BJ (cell line): ENCODE measurements at regions not wholly inside any gene's neighbourhood (a gene's known extent, or its start where the extent isn't known, plus 50 kb on each side); places are given as distances from the start of the nearest gene placed in this dataset.

ENCODE experiments used
- CTCF ChIA-PET: fragments of 350-600 bp; formaldehyde crosslinking; extraction: SDS; loops from one replicate; lab custom pipeline; 2021; ENCODE audit warnings: antibody characterized with exemption, inconsistent platforms; lab: Yijun Ruan, JAX
- POLR2A ChIA-PET: fragments of 300-600 bp; sonication (Branson Sonifier 250); formaldehyde crosslinking; extraction: SDS; loops from one replicate; lab custom pipeline; 2021; ENCODE audit warnings: antibody characterized with exemption; lab: Charles Lee
- DNase-seq: peaks from one replicate; pipeline ENCODE4 v3.0.0-alpha.2; 2011; ENCODE audit warnings: low read depth
- H3K27me3 ChIP-seq: 2 replicates; pipeline ENCODE4 v1.6.0; 2011; ENCODE audit warnings: low read length; ENCODE audit not compliant: control insufficient read depth, insufficient read depth
- H3K36me3 ChIP-seq: 2 replicates; pipeline ENCODE4 v1.5.1; 2011; ENCODE audit warnings: low read length; ENCODE audit not compliant: control insufficient read depth, insufficient read depth
- H3K4me3 ChIP-seq: 2 replicates; pipeline ENCODE4 v1.5.1; 2011; ENCODE audit warnings: low read depth, mild to moderate bottlenecking, control low read depth, low read length
- TF ChIP-seq, protein P1 (sequence below): IDR thresholded peaks from 2 replicates; pipeline ENCODE4 v1.5.1; 2011; ENCODE audit warnings: low read depth, mild to moderate bottlenecking, control low read depth, inconsistent platforms, low read length, moderate library complexity; ENCODE audit not compliant: insufficient read depth

DNA sequence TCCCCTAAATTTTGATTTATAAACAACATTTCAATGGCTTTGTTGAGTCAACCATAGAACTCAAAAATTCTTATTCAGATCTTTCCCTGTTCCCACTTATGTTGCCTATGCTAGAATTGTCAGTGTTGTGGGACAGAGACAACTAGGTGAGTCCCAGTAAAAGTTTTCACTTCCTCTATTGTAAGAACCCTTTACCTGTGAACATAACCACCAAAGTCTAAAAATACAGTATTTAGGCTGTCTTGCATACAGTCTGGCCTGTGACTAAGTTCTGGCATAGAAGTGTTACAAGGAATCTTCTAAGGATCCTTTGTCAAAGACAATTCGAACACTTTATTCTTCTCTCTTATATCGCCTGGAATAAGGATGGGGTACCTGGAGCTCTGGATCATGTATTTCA, 1047.9 kb upstream of the NCAM2 start:
- DNase-seq, result no peak
- ChIA-PET POLR2A (no interaction called here), CTCF (no interaction called here)
- no peak overlapping the region for H3K4me3 ChIP-seq
- H3K27me3 ChIP-seq, result no peaks in the 10 kb centered on the region
- TF ChIP-seq, protein P1, sequence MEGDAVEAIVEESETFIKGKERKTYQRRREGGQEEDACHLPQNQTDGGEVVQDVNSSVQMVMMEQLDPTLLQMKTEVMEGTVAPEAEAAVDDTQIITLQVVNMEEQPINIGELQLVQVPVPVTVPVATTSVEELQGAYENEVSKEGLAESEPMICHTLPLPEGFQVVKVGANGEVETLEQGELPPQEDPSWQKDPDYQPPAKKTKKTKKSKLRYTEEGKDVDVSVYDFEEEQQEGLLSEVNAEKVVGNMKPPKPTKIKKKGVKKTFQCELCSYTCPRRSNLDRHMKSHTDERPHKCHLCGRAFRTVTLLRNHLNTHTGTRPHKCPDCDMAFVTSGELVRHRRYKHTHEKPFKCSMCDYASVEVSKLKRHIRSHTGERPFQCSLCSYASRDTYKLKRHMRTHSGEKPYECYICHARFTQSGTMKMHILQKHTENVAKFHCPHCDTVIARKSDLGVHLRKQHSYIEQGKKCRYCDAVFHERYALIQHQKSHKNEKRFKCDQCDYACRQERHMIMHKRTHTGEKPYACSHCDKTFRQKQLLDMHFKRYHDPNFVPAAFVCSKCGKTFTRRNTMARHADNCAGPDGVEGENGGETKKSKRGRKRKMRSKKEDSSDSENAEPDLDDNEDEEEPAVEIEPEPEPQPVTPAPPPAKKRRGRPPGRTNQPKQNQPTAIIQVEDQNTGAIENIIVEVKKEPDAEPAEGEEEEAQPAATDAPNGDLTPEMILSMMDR, result no peak
- H3K36me3 ChIP-seq, result no peaks in the 10 kb centered on the region

DNA sequence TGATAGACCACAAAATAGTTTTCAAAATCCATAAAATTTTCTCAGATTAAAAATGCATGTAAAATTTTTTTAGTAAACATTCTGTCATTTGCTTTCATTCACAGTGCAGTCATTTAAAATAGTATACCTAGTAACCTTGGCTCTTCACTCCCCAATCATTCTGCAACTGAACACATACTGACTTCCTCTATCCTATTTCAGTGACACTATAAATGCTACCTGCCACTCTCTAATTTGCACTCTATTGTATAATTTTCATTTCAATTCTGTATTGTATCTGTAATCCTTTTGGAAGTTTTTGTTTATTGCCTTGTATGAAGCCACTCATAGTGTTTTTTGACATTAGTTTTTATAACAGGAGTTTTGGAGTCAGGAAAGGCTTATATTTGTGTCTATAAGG, 1029.1 kb upstream of the NCAM2 start:
- ChIA-PET POLR2A (no interaction called here), CTCF (no interaction called here)
- Histone ChIP-seq H3K36me3 (no peaks in the 10 kb centered on the region), H3K27me3 (no peaks in the 10 kb centered on the region), H3K4me3 (no peak overlapping the region)
- TF ChIP-seq, protein P1, result no peak
- DNase-seq, result no peak

DNA sequence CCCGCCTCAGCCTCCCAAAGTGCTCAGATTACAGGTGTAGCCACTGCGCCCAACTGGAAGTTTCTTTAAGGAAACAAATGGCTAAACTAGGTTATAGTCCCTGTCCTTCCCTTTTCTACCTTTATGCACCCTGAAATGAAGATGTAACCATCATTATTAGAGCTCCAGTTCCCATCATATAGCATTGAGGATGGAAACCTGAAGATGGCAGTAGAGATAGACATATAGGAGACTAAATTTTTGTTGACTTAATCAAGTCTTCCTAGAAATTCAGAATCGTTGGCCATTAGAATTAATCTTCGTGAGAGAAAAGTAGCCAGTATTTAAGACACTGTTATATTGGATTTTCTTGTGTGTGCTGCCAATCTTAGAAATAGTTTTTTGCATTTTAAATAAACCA, 1016.3 kb upstream of the NCAM2 start:
- Histone ChIP-seq H3K4me3 (no peak overlapping the region), H3K36me3 (no peaks in the 10 kb centered on the region), H3K27me3 (no peaks in the 10 kb centered on the region)
- POLR2A ChIA-PET, result no interaction called here
- TF ChIP-seq, protein P1, result no peak
- no peak for DNase-seq
- CTCF ChIA-PET, result no interaction called here

DNA sequence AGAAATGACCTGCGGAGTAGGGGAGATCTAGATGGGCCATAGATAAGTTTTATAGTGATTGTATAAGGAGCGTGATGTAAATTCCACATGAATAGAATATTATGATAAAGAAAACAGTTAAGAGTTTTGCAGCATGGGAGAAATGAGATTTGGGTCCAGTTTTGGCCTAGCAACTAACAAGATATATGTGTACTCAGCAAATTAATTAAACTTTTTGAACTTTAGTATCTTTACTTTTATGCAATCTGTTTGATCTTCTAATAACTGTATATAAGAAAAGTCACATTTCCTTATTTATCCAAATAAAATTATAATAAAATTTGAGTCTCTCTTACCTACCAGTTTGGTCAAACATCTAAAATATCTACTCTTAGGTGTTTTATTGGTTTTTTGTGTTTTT, 1011.8 kb upstream of the NCAM2 start:
- H3K27me3 ChIP-seq, result no peaks in the 10 kb centered on the region
- ChIA-PET CTCF (no interaction called here), POLR2A (no interaction called here)
- H3K4me3 ChIP-seq, result no peak overlapping the region
- no peak for DNase-seq
- H3K36me3 ChIP-seq, result no peaks in the 10 kb centered on the region
- TF ChIP-seq, protein P1, result no peak

DNA sequence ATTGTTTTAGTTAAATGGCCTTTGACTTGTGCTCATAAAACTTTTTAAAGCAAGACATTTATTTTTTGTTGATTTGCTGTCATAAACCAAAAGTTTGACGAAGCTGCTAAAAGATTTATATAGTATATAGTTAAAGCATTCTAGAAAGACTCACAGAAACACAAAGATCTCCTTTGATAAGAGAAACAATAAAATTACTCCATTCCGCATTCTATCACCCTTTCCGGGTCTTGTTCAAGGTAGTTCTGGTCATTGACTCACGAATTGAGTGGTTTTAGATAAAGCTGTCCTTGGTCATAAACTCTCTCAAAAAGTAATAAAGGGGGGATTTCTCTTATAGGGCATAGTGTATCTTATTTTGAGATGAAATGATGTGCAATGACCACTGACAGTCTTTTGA, 1010.5 kb upstream of the NCAM2 start:
- no peak overlapping the region for H3K4me3 ChIP-seq
- ChIA-PET POLR2A (no interaction called here), CTCF (no interaction called here)
- no peaks in the 10 kb centered on the region for H3K36me3 ChIP-seq
- TF ChIP-seq, protein P1, result no peak
- no peak for DNase-seq
- H3K27me3 ChIP-seq, result no peaks in the 10 kb centered on the region
